ENCODE measurements at regions not wholly inside any gene's neighbourhood (a gene's known extent, or its start where the extent isn't known, plus 50 kb on each side); places are given as distances from the start of the nearest gene placed in this dataset.

- H3K4me3 ChIP-seq, result no peak overlapping the region
- H3K9me3 ChIP-seq, result peaks cover 0 to 8% (median 0%) of the 10 kb centered on the region in 3 donors
- no peaks in the 10 kb centered on the region for H3K27me3 ChIP-seq
- ATAC-seq, result no peak
- no peaks in the 10 kb centered on the region for H3K36me3 ChIP-seq
- no peak for TF ChIP-seq CTCF (IDR thresholded peaks at IDR 0.05)
- TF ChIP-seq POLR2A (IDR thresholded peaks at IDR 0.05), result no peak
- TF ChIP-seq POLR2AphosphoS5 (IDR thresholded peaks at IDR 0.05), result no peak
- no peak for TF ChIP-seq EP300 (IDR thresholded peaks at IDR 0.05)
- WGBS, 2 donors (ENCODE audit: low coverage in 1 of 2), result 62 to 63% methylated on average over 7 of the region's 7 CpGs
- H3K27ac ChIP-seq, result no peak overlapping the region
- H3K4me1 ChIP-seq, result no peaks in the 10 kb centered on the region
Measured at GRCh38 chr5:35337340-35338156, 107.3 kb upstream of the PRLR start.

DNA sequence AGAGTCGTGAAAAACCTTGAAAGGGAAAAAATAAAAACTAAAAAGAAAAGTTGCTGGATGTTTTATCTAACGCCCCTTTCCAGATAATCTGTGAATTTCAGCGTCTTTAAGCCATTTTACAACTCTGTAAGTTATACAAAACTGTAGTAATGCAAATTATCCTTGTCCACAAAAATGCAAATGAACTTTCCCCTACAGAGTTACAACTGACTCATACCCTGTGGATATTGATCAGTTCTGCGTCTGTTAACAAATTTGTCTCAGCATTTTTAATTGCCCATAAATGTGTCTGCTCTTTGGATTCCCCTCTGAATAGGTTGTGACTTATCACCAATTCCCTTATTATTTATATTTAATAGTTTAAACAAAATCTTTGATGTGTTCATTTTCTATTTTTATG lies 105.9 kb upstream of the PRLR start:
- WGBS, 2 donors (ENCODE audit: low coverage in 1 of 2), result 82 to 84% methylated on average over 4 of the region's 4 CpGs

DNA sequence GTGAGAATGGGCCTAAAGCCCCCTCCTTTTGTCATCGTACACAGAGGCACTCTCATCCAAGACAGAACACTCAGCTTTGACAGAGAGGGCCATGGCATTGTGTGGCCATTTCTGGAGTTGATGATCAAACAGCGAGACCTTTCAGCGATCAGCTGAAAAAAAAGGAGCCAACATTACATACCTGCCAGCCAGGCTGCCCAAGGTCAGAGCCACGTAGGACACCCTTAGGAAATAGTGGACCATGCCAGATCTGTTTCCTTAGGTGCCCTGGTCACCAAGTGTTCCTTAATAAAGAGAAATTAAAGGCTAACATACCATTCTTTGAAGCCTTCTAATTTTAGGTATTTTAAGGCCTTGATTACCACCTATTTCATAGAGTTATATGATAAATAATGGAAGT lies 105.5 kb upstream of the PRLR start:
- Histone ChIP-seq H3K36me3 (no peaks in the 10 kb centered on the region), H3K9me3 (peaks cover 0 to 8% (median 0%) of the 10 kb centered on the region in 3 donors), H3K27me3 (no peaks in the 10 kb centered on the region), H3K27ac (no peak overlapping the region), H3K4me3 (no peak overlapping the region), H3K4me1 (no peaks in the 10 kb centered on the region)
- no peak for ATAC-seq
- 78 to 88% methylated on average over 4 of the region's 4 CpGs for WGBS, 2 donors (ENCODE audit: low coverage in 1 of 2)
- no peak for TF ChIP-seq CTCF (IDR thresholded peaks at IDR 0.05)

More for the DNA sequence above, 105.9 kb upstream of the PRLR start:
- TF ChIP-seq POLR2AphosphoS5 (IDR thresholded peaks at IDR 0.05), result no peak
- TF ChIP-seq CTCF (IDR thresholded peaks at IDR 0.05), result no peak
- ATAC-seq, result no peak
- Histone ChIP-seq H3K4me1 (no peaks in the 10 kb centered on the region), H3K27me3 (no peaks in the 10 kb centered on the region), H3K36me3 (no peaks in the 10 kb centered on the region), H3K27ac (no peak overlapping the region), H3K4me3 (no peak overlapping the region), H3K9me3 (peaks cover 0 to 8% (median 0%) of the 10 kb centered on the region in 3 donors)

DNA sequence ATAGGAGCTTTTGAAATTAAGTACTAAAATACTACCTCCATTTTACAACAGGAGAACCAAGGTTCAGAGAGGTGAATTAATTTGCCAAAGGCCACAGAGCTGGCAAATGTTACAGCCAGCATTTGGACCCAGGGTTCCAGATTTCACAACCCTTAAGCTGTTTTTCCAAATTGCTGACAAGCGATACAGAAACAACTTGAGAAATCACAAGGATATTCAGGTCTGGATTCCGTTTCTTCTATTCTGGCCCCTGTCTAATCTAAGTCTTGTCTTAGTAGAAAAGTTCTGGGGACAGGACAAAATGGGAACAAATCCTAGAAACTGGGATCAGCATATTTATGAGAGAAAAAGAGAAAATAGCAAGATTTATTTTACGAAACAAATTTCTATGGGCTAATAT lies 103.1 kb upstream of the PRLR start:
- Histone ChIP-seq H3K36me3 (no peaks in the 10 kb centered on the region), H3K27me3 (no peaks in the 10 kb centered on the region), H3K27ac (no peak overlapping the region), H3K9me3 (no peaks in the 10 kb centered on the region), H3K4me1 (no peaks in the 10 kb centered on the region), H3K4me3 (no peak overlapping the region)
- ATAC-seq, result no peak
- TF ChIP-seq CTCF (IDR thresholded peaks at IDR 0.05), result no peak
- 37 to 65% methylated on average over 3 of the region's 3 CpGs for WGBS, 2 donors (ENCODE audit: low coverage in 1 of 2)
